Rectal smooth muscle tissue (tissue), 1 donor: ENCODE measurements at regions not wholly inside any gene's neighbourhood (a gene's known extent, or its start where the extent isn't known, plus 50 kb on each side); places are given as distances from the start of the nearest gene placed in this dataset.
A peak's percentile ranks its signal among the peaks of the same experiment; 100 is the strongest.

ENCODE experiments used
- H3K27ac ChIP-seq: one replicate; pipeline ENCODE4 v1.7.0; 2013; ENCODE audit warnings: low read depth, low read length, inconsistent platforms
- H3K27me3 ChIP-seq: one replicate; pipeline ENCODE4 v1.7.0; 2013; ENCODE audit warnings: low read length; ENCODE audit not compliant: control insufficient read depth, insufficient read depth
- H3K36me3 ChIP-seq: one replicate; pipeline ENCODE4 v1.7.0; 2013; ENCODE audit warnings: low read length; ENCODE audit not compliant: control insufficient read depth, insufficient read depth
- H3K4me1 ChIP-seq: one replicate; pipeline ENCODE4 v1.7.0; 2013; ENCODE audit warnings: low read length; ENCODE audit not compliant: control insufficient read depth, insufficient read depth
- H3K4me3 ChIP-seq: one replicate; pipeline ENCODE4 v1.7.0; 2013; ENCODE audit warnings: low read length
- H3K9ac ChIP-seq: one replicate; pipeline ENCODE4 v1.7.0; 2013; ENCODE audit warnings: low read length

GRCh38 chr3:150215616-150216015 lies 192.5 kb upstream of the TSC22D2 start:
- Histone ChIP-seq H3K4me1 (peaks cover 6% of the 10 kb centered on the region), H3K27me3 (no peaks in the 10 kb centered on the region), H3K4me3 (no peak overlapping the region), H3K27ac (no peak overlapping the region), H3K9ac (no peak overlapping the region), H3K36me3 (no peaks in the 10 kb centered on the region)

- Histone ChIP-seq H3K4me1 (peaks cover 6% of the 10 kb centered on the region), H3K27ac (no peak overlapping the region), H3K9ac (no peak overlapping the region), H3K27me3 (no peaks in the 10 kb centered on the region), H3K4me3 (no peak overlapping the region), H3K36me3 (no peaks in the 10 kb centered on the region)
Observed at GRCh38 chr3:150213577-150213976, 194.5 kb upstream of the TSC22D2 start.

- Histone ChIP-seq H3K4me3 (no peak overlapping the region), H3K27me3 (no peaks in the 10 kb centered on the region), H3K36me3 (no peaks in the 10 kb centered on the region), H3K27ac (no peak overlapping the region), H3K9ac (no peak overlapping the region), H3K4me1 (no peaks in the 10 kb centered on the region)
Observed at GRCh38 chr3:150210461-150211110, 197.5 kb upstream of the TSC22D2 start.

- no peak overlapping the region for H3K27ac ChIP-seq
- H3K36me3 ChIP-seq: no peaks in the 10 kb centered on the region
- no peak overlapping the region for H3K4me3 ChIP-seq
- H3K27me3 ChIP-seq: no peaks in the 10 kb centered on the region
- H3K4me1 ChIP-seq: no peaks in the 10 kb centered on the region
- no peak overlapping the region for H3K9ac ChIP-seq
Observed at GRCh38 chr3:150203273-150203672, 204.8 kb upstream of the TSC22D2 start.

GRCh38 chr3:150202711-150203110 lies 205.4 kb upstream of the TSC22D2 start:
- Histone ChIP-seq H3K4me1 (no peaks in the 10 kb centered on the region), H3K4me3 (no peak overlapping the region), H3K36me3 (no peaks in the 10 kb centered on the region), H3K27ac (no peak overlapping the region), H3K27me3 (no peaks in the 10 kb centered on the region), H3K9ac (no peak overlapping the region)

- Histone ChIP-seq H3K4me3 (no peak overlapping the region), H3K36me3 (no peaks in the 10 kb centered on the region), H3K27me3 (no peaks in the 10 kb centered on the region), H3K4me1 (no peaks in the 10 kb centered on the region), H3K9ac (no peak overlapping the region), H3K27ac (no peak overlapping the region)
Observed at GRCh38 chr3:150194957-150195356, 213.1 kb upstream of the TSC22D2 start.

GRCh38 chr3:150194513-150194912 lies 213.6 kb upstream of the TSC22D2 start:
- Histone ChIP-seq H3K4me1 (no peaks in the 10 kb centered on the region), H3K27me3 (no peaks in the 10 kb centered on the region), H3K27ac (no peak overlapping the region), H3K4me3 (no peak overlapping the region), H3K9ac (no peak overlapping the region), H3K36me3 (no peaks in the 10 kb centered on the region)

GRCh38 chr3:150184426-150185071 lies 213.9 kb upstream of the PFN2 start:
- Histone ChIP-seq H3K36me3 (no peaks in the 10 kb centered on the region), H3K27ac (no peak overlapping the region), H3K4me1 (peaks cover 6% of the 10 kb centered on the region), H3K9ac (no peak overlapping the region), H3K4me3 (no peak overlapping the region), H3K27me3 (no peaks in the 10 kb centered on the region)

- H3K9ac ChIP-seq: no peak overlapping the region
- H3K27ac ChIP-seq: peak overlapping the region; percentile 8
- H3K4me3 ChIP-seq: peak overlapping the region; percentile 65
- H3K27me3 ChIP-seq: no peaks in the 10 kb centered on the region
- no peaks in the 10 kb centered on the region for H3K36me3 ChIP-seq
- peaks cover 6% of the 10 kb centered on the region for H3K4me1 ChIP-seq
Observed at GRCh38 chr3:150183678-150184425, 213.2 kb upstream of the PFN2 start.

- Histone ChIP-seq H3K27me3 (no peaks in the 10 kb centered on the region), H3K27ac (no peak overlapping the region), H3K9ac (no peak overlapping the region), H3K4me3 (no peak overlapping the region), H3K36me3 (no peaks in the 10 kb centered on the region), H3K4me1 (peaks cover 6% of the 10 kb centered on the region)
Observed at GRCh38 chr3:150180334-150180733, 209.6 kb upstream of the PFN2 start.

GRCh38 chr3:150179330-150179729 lies 208.6 kb upstream of the PFN2 start:
- Histone ChIP-seq H3K4me3 (no peak overlapping the region), H3K4me1 (peaks cover 5% of the 10 kb centered on the region), H3K36me3 (no peaks in the 10 kb centered on the region), H3K27me3 (no peaks in the 10 kb centered on the region), H3K27ac (no peak overlapping the region), H3K9ac (no peak overlapping the region)

GRCh38 chr3:150177673-150178381 lies 207.1 kb upstream of the PFN2 start:
- Histone ChIP-seq H3K4me1 (no peaks in the 10 kb centered on the region), H3K27me3 (no peaks in the 10 kb centered on the region), H3K9ac (no peak overlapping the region), H3K27ac (no peak overlapping the region), H3K36me3 (no peaks in the 10 kb centered on the region), H3K4me3 (no peak overlapping the region)
